Keratinocyte (primary cell): ENCODE measurements at regions not wholly inside any gene's neighbourhood (a gene's known extent, or its start where the extent isn't known, plus 50 kb on each side); places are given as distances from the start of the nearest gene placed in this dataset.

Experiments used
- CTCF ChIP-seq, 3 experiments: IDR thresholded peaks in 1 of 3; conservative IDR thresholded peaks in 1 of 3; optimal IDR thresholded peaks in 1 of 3; 2 replicates in 2 of 3; 3 replicates in 1 of 3; pipeline versions ENCODE3 to v1.5.1; 2011; ENCODE audit warnings: low read length in 3 of 3, mild to moderate bottlenecking in 3 of 3, moderate library complexity in 2 of 3, control low read depth in 1 of 3, inconsistent platforms in 1 of 3; ENCODE audit not compliant: insufficient read depth in 2 of 3; ENCODE audit errors: extremely low read depth in 1 of 3
- EZH2 ChIP-seq: IDR thresholded peaks from one replicate; pipeline ENCODE4 v1.6.1; 2012; ENCODE audit warnings: inconsistent platforms, mild to moderate bottlenecking, low read length, moderate library complexity

GRCh38 chr10:111267673-111268072 lies 190.8 kb downstream of the ADRA2A start:
- TF ChIP-seq CTCF (optimal IDR thresholded peaks at IDR 0.05 in 1 of 3, IDR thresholded peaks at IDR 0.05 in 1 of 3, conservative IDR thresholded peaks at IDR 0.05 in 1 of 3; ENCODE audit: extremely low read depth in 1 of 3, insufficient read depth in 2 of 3, low read length in 3 of 3): no peak
- no peak for TF ChIP-seq EZH2
